ENCODE measurements at regions not wholly inside any gene's neighbourhood (a gene's known extent, or its start where the extent isn't known, plus 50 kb on each side); places are given as distances from the start of the nearest gene placed in this dataset.

DNA sequence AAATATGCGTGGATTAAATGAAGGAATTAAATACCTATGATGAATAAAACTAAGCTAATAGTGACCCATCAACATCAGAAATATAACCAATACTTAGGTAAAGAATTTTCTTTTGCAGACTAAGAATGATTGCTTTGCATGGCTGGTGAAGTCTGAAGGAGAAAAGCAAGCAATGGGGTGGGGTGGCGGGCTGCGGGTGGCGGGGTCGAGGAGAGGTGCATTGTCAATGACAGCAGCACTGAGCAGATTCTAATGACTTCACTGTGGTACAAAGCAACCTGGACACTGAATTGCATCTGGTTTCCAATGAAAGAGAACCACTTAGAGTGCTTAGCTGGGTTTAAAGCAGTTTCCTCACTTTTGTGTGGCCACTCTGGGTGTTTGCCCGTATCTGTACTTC is 171.5 kb upstream of the IL12A start:
- DNase-seq (ENCODE audit: low read depth in 3 of 3), result no peak

DNA sequence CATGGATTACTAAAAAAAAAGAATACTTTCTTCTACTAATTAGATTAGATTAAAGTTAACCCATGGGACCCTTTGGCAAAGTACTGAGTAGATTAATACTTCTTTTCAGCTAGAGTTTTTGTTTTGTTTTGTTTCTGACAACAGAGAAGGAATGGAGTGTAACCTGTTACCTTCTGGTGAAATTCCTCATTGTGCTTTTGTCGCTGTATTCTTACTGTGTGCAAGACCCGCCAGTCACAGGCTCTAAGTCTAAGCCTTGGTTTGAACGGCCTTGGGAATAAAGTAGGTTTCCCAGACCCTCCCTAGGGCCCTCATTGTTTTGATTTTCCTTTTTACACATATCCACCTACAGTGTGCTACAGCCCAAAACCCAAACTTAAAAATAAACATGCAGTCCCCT is 171.1 kb upstream of the IL12A start:
- DNase-seq (ENCODE audit: low read depth in 3 of 3), result no peak

DNA sequence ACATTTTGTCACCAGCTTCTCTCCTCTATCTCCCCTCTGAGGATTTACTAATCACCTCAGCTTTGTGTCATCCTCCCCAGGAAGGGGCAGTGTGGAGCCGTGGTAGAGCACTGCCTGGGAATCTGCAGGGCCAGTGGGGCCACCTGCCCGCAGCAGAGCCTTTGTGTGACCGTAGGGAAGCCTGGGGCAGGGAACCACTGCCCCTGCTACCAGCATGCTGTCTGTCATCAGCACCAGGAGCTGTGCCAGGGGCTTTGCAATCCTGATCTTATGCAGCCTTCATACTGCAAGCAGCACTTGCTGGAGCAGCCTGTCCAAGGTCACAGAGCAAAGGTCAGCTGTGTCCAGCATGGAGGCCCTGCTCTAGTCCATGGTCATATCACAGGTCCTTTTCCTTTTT is 170.2 kb upstream of the IL12A start:
- DNase-seq (ENCODE audit: low read depth in 3 of 3), result no peak

DNA sequence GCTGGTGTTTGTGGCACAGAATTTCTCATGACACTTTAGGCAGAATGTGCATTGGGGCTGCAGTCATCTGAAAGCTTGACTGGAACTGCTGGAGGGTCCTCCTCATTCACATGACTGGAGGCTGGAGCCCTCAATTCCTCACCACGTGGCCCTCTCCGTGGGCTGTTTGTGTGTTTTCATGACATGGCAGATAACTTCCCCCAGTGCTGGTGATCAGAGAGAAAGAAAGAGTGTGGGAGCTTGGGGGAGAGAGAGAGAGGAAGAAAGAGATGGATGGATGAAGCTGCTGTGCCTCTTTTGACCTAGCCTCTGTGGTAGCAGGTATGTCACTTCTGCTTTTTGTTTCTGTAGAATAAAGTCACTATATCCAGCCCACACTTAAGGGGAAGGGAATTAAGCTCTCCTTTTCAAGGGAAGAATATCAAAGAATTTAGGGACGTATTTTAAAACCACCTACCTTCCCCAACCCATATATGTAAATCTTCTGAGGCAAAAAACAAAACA is 169.6 kb upstream of the IL12A start:
- no peak for DNase-seq (ENCODE audit: low read depth in 3 of 3)

DNA sequence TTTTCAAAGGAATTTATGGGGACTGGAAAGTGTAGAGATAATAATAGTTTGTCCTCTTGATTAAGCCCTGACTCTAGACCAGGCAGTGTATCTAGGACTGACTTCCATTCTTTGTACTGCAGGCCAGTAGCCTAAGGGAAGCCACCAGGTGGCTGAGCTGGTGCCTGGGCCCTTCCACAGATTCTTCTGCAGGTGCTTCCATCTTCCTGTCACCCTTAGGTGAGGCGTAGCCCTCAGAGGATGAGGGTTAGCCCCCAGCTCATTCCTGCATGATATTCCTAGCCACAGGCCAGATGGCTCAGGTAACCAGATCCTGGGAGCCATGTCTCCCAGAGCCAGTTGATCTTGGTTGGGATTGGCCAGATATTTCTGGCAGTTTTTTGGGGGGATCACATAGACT is 169.0 kb upstream of the IL12A start:
- no peak for DNase-seq (ENCODE audit: low read depth in 3 of 3)

DNA sequence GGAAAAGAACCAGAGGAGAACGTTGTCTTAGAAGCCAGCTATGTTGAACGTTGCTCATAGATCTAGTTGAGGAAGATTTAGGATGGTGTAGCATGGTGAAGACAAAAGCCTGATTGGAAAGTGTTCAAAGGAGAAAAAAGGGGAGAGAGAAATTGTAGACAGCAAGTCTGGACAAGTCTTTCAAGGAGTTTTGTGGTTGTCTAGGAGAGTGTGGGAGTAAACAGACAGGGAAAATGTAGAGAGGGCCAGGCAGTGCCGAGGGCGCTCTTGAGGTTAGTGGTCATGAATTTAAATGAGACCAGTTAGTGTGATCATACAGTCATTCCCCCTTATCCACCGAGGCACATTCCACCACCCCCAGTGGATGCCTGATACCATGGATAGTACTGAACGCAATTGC is 167.5 kb upstream of the IL12A start:
- no peak for DNase-seq (ENCODE audit: low read depth in 3 of 3)

DNA sequence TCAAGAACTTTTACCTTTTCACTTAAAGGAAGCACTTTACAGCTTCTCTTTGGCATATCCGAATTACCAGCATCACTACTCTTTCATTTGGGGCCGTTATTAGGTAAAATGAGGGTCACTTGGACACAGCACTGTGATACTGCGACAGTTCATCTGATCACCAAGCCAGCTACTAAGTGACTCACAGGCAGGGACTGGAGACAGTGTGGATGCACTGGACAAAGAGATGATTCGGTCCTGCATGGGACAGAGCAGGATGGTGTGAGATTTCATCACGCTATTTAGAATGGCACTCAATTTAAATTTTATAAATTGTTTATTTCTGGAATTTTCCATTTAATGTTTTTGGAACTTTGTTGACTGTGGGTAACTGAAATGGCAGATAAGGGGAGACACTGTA is 166.9 kb upstream of the IL12A start:
- DNase-seq (ENCODE audit: low read depth in 3 of 3), result no peak

DNA sequence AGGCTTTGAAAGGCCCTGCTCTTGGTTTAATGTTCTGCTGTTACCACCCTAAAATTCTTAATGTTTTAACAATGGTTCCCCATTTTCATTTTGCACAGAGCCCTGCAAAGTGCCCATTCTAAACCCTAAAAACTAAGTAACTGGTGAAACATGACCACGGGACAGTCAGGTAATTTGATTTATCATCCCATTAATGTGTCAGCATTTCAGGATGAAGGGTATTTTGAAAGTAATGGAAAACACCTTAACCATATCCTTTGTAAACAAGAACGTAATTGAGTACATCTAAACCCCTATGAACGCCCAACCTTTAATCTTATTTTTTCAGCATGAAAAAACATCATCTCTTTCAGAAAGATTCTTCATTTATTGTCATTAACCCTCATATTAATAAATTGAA is 164.9 kb upstream of the IL12A start:
- no peak for DNase-seq (ENCODE audit: low read depth in 3 of 3)

DNA sequence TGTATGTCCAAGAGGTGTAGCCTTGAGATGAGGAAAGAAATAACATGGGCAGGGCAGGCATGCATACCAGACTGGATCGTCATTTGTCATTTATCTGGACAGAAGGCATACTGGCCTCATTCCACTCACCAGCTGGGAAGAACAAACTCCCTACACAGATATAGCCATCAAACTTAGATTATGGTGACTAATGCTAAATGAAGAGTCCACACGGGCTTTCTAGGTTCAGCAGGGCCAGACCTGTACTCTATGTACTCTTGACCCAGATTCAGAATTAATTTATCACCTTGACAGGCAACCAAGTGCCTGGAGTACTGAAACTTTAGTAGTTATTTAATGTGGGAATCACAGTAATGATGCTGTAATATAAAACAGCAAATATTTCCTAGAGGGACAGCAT is 164.3 kb upstream of the IL12A start:
- DNase-seq (ENCODE audit: low read depth in 3 of 3), result no peak

DNA sequence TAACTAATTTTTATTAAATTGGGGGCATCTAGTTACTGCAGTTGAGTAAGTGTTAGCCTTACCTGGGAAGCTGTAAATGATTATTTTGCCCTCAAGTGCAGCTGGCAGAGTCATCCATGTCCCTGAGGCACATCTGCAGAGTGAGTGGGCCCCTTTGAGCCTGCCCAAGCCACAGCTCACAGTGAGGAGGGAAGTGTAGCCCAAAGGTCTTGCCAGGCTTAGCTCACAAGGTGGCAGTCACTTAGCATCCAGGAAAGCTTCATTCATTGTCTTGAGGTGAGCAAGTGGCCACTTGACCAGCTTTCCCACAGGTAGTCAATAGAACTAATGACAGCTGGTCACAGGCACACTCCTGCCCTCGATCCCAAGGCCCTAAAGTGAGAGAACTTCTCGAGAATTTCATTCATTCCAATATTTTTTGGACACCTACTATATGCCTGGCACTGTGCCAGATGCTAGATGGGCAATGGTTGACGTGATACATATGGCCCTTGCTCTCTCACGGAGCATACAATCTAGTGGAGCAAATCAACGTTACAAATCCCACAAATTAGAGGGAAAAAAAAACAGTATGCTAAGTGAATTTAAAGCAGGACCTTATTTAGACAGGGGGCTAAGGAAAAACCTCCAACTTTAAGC is 163.3 kb upstream of the IL12A start:
- DNase-seq (ENCODE audit: low read depth in 3 of 3), result no peak

DNA sequence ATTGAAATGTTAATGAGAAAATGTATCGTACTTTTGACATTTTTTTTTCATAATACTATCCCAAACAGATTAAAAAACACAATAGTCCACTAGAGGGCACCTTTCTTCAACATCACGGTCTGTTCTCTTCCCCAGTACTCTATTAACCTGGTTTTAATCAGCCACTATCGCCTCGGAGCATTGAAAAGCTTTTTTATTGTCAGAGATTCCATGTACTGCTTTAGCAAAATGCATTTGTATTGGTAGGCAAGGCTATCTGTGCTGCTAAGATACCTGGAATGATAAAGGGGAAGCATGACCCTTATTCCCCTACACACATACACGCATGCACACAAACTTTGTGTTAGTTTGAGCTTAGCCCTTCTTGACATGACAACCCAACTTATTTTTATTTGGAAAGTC is 160.1 kb upstream of the IL12A start:
- DNase-seq (ENCODE audit: low read depth in 3 of 3), result no peak

DNA sequence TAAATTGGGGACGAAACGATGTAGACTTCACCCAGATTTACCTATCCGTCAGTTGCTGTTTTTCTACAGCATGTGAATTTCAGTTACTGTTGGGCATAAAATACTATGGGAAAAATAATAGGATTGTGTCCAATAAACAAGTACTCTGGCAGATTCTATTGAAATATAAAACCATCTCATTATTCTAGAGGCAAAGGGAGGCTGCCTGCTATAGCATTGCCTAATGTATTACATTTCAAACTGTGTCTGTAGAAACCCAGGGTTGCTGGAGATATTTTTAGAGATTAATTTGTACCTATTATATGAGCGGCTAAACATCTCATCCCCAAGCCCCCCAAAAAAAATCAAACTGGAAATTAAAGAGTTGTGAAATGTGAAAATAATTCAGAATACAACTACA is 159.6 kb upstream of the IL12A start:
- no peak for DNase-seq (ENCODE audit: low read depth in 3 of 3)

DNA sequence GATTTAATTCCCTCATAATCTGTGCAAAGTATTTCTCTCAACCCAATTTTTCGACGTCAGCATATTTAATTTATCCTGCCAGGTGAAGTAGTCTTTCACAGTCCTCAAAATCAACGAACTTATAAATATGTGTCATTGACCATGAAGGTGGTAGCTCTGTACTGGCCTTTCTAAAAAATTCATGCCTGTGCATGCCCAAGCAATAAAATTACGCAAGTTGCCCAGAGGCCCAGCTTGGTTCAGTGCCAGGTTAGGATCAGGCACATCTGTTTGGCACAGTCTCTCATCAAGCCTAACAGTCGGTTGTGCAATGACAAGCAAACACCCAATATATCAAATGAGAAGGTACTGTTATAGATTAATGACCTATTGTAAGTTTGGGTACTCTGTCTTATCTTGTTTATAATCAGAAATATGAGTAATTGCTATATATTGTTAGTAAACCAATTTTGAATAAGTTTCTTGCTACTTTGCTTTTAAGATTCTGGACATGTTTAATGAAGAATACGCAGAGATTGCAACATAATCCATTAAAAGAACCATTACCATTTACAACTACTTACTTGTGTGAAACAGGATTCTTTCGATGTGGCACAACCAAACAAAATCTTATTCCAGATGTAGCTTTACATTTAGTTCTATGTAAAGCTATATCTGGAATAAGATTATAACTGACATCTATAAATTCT is 159.0 kb upstream of the IL12A start:
- no peak for DNase-seq (ENCODE audit: low read depth in 3 of 3)

DNA sequence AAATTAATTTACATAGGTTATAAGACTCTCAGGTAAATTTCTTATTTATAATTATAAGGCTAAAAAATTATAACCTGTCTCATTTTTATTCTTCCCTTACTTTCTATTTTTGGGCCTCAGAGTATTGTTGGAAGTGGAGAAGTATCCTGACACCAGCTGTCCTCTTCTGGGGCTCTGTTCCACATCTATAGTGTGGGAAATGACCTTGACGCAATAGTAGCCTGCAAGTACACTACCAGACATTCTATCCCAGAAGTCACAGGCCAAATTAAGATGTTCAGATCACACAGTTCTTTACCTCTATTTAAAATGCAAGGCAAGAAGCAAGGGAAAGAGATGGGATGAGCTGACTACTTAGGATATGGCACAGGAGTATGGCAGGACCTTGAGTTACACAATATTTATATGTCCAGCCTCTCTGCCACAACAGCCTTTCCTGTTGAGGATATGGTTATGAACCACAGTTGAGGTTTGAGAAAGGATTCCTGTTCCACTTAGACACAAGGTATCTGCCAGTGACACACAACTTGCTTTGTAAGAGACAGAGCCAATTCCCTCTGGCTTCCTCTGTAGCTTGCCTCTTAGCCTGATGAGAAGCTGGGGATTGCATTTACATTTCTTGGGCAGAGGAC is 158.0 kb upstream of the IL12A start:
- DNase-seq (ENCODE audit: low read depth in 3 of 3), result no peak

DNA sequence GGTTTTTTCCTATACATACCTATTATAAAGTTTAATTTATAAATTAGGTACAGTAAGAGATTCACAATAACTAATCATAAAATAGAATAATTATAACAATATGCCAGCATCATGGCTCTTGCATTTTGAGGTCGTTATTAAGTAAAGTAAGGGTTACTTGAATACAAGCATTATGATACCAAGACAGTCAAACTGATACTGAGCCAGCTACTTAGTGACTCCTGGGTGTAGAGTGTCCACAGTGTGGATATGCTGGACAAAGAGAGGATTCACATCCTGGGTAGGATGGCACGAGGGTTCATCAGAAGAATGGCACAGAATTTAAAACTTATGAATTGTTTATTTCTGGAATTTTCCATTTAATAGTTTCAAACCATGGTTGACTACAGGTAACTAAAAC is 157.2 kb upstream of the IL12A start:
- no peak for DNase-seq (ENCODE audit: low read depth in 3 of 3)

DNA sequence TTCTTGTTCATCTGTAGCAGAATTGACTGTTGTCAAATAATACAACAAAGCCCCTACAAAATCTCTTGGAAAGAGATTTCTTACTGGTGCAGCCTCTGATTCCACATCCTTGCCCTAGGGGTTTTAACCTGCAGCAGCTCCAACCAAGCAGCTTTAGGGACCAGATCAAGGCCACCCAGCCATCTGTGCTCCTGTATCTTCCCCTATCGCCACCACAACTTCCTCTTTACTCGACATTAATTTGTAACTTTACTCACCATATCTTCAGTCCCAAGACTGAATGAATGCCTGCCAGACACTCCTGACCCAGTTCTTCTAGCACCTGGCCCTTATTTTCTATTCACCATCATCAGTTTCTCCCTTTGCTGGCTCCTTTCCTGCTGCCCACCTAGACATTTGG is 156.6 kb upstream of the IL12A start:
- DNase-seq (ENCODE audit: low read depth in 3 of 3), result no peak

DNA sequence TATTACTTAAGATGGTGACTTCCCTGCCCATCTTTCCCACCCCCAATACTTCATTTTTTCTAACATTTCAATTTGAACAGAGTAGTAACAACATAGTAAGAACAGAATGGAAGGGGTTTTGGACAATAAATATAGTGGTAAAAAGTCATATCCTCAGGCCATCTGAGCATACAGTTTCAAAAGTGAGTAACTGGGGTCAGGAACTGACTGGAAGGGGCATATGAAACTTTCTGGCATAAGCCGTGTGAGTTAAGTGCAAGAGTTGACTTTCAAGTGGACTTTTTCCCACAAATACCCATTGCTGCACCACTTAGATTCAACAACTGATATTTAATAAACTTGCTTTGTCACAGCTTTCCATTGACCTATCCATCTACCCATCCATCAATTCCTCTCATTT is 153.5 kb upstream of the IL12A start:
- no peak for DNase-seq (ENCODE audit: low read depth in 3 of 3)

DNA sequence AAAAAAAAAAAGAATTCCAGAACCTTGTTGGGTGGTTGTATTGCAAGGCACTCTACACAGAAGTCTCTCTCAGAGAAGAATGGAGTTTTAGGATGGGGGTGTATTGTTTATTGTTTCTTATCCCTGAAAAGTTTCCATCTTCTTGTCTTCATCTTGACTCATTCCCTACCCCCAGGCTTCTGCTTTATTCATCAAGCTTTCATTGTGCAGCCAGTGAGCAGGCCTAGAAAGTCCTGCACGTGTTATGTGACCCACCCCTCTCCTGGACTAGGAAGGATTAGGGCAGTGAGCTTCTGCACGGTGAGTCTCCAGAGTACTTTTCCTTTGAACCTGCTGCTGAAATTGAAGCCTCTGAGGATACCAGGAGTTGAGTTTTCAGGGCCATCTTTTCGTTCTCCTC is 150.9 kb upstream of the IL12A start:
- DNase-seq (ENCODE audit: low read depth in 3 of 3), result no peak

DNA sequence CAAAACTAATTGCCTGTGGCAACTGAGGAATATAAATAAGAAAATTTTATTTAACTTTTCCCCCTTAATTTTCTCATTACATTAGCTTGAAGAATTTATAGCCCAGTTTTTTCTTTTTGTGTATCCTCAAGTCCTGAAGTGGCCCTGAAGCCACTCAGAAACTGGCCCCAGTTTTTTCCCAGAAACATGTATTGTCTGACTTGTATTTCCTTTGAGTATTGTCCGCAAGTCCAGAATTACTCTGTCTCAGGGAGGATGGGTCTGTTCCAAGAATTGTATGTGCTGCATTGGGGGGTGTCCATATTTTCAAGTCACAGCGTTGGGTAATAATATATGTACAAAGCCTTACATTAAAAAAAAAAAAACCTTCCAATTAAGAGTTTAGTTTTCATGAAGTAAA is 149.7 kb upstream of the IL12A start:
- no peak for DNase-seq (ENCODE audit: low read depth in 3 of 3)

DNA sequence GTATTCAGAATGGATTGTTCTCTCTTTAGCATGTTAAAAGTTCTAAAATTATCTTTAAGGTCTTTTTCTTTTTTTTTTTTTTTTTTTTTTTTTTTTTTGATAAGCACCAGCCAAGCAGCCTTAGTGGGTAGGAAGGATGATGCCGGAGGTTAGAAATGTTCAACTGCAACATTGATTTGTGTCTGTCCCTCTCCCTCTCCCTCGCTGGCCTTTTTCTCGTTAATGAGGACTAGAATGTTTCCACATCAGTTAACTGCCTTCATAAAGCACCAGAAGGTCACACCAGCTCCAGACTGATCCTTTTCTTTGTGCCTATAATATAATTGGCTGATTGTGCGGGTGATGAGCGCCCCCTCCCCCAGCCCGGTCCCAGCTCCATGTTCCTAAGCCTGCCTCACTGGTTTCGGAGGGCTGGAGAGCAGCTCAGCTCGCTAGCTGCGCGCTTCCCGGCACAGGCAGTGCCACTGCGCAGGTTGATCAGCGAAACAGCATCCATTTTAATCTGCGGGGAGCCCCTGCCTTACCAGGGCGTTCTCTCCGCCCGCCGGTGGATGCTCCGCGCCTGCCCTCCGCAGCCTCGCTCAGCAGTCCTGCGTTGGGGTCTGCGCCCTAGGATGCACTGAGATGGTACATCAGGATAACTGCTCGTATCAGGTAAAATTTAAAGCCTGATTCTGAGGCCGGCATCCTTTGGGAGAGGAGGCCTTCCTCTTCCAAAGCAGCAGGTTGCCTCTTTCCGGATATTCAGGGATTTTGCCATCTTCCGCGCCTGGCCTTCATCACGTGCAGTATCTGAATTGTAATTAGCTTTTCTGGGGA is 148.9 kb upstream of the IL12A start, which contains the start of gene SCHIP1:
TSS of gene SCHIP1 (plus strand) at position 301 of the 819 bp plus-strand sequence.
- no peak for DNase-seq (ENCODE audit: low read depth in 3 of 3)

DNA sequence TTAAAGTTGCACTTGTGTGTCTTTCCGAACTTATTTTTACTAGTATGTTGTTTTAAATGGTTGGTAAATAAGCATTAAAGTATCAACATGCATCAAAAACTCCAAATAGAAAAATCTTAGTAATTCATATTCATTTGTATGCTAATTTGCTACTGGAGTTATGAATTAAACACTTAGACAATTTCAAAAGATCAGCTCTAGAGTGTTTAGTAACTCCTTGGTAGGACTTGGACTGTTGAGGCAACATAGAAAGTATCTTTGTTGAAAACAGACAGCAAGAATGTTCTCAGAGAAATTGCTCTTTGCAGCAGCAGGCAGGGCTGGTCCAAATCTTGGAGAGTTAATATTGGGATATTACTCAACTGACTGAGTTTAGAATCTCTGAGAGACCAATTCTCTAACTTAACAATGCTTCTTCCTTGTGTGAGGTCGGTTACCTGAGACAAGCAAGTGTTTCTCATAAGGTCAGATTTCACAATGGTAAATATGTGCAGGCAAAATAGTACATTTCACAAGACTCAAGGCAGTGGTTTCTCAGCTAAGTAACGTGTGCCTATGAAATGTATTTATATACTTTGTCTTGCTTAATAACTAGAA is 147.8 kb upstream of the IL12A start:
- DNase-seq (ENCODE audit: low read depth in 3 of 3), result no peak

DNA sequence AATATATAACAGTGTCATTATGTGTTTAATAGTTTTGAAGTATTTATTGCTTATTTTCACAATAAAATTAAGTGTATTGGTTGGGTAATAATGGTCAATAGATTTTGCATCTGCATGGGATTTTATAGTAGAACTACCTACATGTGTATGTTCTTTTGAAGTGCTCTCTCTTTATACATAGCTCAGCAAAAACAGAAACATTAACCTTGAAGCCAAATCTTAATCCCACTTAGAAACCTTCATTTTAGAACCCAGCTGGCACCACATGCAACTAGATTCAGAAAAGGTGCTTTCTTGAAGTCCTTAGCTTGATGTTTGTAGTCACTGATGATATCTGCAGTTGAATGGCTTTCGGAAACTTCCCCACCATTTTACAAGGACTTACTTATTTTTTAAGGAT is 146.9 kb upstream of the IL12A start:
- no peak for DNase-seq (ENCODE audit: low read depth in 3 of 3)

Measured in stimulated activated CD4-positive, alpha-beta T cell treated with anti-CD3 and anti-CD28 coated beads, TNF-alpha, amount 100 ng/mL, for 24 hours (primary cell).